ENCODE measurements at regions not wholly inside any gene's neighbourhood (a gene's known extent, or its start where the extent isn't known, plus 50 kb on each side); places are given as distances from the start of the nearest gene placed in this dataset.

- no peak overlapping the region for H3K4me3 ChIP-seq (ENCODE audit: low read depth, low read length)
- ChIA-PET CTCF (no interaction called here), POLR2A (no interaction called here)
- no peaks in the 10 kb centered on the region for H3K27me3 ChIP-seq (ENCODE audit: control insufficient read depth, insufficient read depth, low read length)
- no peak for TF ChIP-seq CTCF (IDR thresholded peaks at IDR 0.05; ENCODE audit: insufficient read depth, low read depth, low read length)
- no peak for DNase-seq (ENCODE audit: low read depth)
- H3K36me3 ChIP-seq (ENCODE audit: control insufficient read depth, insufficient read depth, low read length) = no peaks in the 10 kb centered on the region
Measured at GRCh38 chrX:148284056-148284455, 216.4 kb upstream of the AFF2 start.

GRCh38 chrX:148284821-148285220, 215.6 kb upstream of the AFF2 start:
- ChIA-PET POLR2A (no interaction called here), CTCF (no interaction called here)
- Histone ChIP-seq H3K36me3 (ENCODE audit: control insufficient read depth, insufficient read depth, low read length) (no peaks in the 10 kb centered on the region), H3K27me3 (ENCODE audit: control insufficient read depth, insufficient read depth, low read length) (no peaks in the 10 kb centered on the region), H3K4me3 (ENCODE audit: low read depth, low read length) (no peak overlapping the region)
- no peak for TF ChIP-seq CTCF (IDR thresholded peaks at IDR 0.05; ENCODE audit: insufficient read depth, low read depth, low read length)
- DNase-seq (ENCODE audit: low read depth) = no peak

- POLR2A ChIA-PET = no interaction called here
- TF ChIP-seq CTCF (IDR thresholded peaks at IDR 0.05; ENCODE audit: insufficient read depth, low read depth, low read length) = no peak
- no peak for DNase-seq (ENCODE audit: low read depth)
Measured at GRCh38 chrX:148288451-148288850, 212.0 kb upstream of the AFF2 start.

GRCh38 chrX:148290041-148290440, 210.4 kb upstream of the AFF2 start:
- no peak overlapping the region for H3K4me3 ChIP-seq (ENCODE audit: low read depth, low read length)
- ChIA-PET POLR2A (no interaction called here), CTCF (interaction anchor here (0.6 kb wide), 1 partner anchor 409 kb away, joined by 3 read pairs; no protein-coding TSS in a partner anchor)
- no peaks in the 10 kb centered on the region for H3K27me3 ChIP-seq (ENCODE audit: control insufficient read depth, insufficient read depth, low read length)
- no peak for TF ChIP-seq CTCF (IDR thresholded peaks at IDR 0.05; ENCODE audit: insufficient read depth, low read depth, low read length)
- no peak for DNase-seq (ENCODE audit: low read depth)
- no peaks in the 10 kb centered on the region for H3K36me3 ChIP-seq (ENCODE audit: control insufficient read depth, insufficient read depth, low read length)

More at GRCh38 chrX:148288451-148288850, 212.0 kb upstream of the AFF2 start:
- no peak overlapping the region for H3K4me3 ChIP-seq (ENCODE audit: low read depth, low read length)
- H3K27me3 ChIP-seq (ENCODE audit: control insufficient read depth, insufficient read depth, low read length) = no peaks in the 10 kb centered on the region
- H3K36me3 ChIP-seq (ENCODE audit: control insufficient read depth, insufficient read depth, low read length) = no peaks in the 10 kb centered on the region
- CTCF ChIA-PET = no interaction called here

- ChIA-PET CTCF (no interaction called here), POLR2A (no interaction called here)
- Histone ChIP-seq H3K36me3 (ENCODE audit: control insufficient read depth, insufficient read depth, low read length) (no peaks in the 10 kb centered on the region), H3K4me3 (ENCODE audit: low read depth, low read length) (no peak overlapping the region), H3K27me3 (ENCODE audit: control insufficient read depth, insufficient read depth, low read length) (no peaks in the 10 kb centered on the region)
- DNase-seq (ENCODE audit: low read depth) = no peak
- no peak for TF ChIP-seq CTCF (IDR thresholded peaks at IDR 0.05; ENCODE audit: insufficient read depth, low read depth, low read length)
Measured at GRCh38 chrX:148290931-148291330, 209.5 kb upstream of the AFF2 start.

Data from BJ (cell line).